Activated naive CD4-positive, alpha-beta T cell treated with anti-CD3 and anti-CD28 coated beads, Interleukin-2, amount 50 U/mL, for 72 hours (primary cell): ENCODE measurements at regions not wholly inside any gene's neighbourhood (a gene's known extent, or its start where the extent isn't known, plus 50 kb on each side); places are given as distances from the start of the nearest gene placed in this dataset.

ENCODE experiments used
- ATAC-seq, 2 donors: fragments of 150-1000 bp; cut with Tn5 transposase; 2 replicates each; pipeline ENCODE4 v1.10.0; 2021; ENCODE audit warnings: mild to moderate bottlenecking in 2 of 2, moderate library complexity in 2 of 2
- DNase-seq, 2 donors: peaks; one replicate each; pipeline ENCODE4 v3.0.0; 2021 to 2022; ENCODE audit warnings: low spot score in 2 of 2
- H3K27ac Mint-ChIP-seq, 2 donors: one replicate each; pipeline ENCODE4 v1.8.0; 2022; ENCODE audit warnings: mild to moderate bottlenecking in 2 of 2, mixed read lengths in 2 of 2
- H3K36me3 Mint-ChIP-seq, 2 donors: one replicate each; pipeline ENCODE4 v1.8.0; 2022; ENCODE audit warnings: mixed read lengths in 2 of 2
- H3K9me3 Mint-ChIP-seq, 2 donors: one replicate each; pipeline ENCODE4 v1.8.0; 2022; ENCODE audit warnings: mixed read lengths in 2 of 2

DNA sequence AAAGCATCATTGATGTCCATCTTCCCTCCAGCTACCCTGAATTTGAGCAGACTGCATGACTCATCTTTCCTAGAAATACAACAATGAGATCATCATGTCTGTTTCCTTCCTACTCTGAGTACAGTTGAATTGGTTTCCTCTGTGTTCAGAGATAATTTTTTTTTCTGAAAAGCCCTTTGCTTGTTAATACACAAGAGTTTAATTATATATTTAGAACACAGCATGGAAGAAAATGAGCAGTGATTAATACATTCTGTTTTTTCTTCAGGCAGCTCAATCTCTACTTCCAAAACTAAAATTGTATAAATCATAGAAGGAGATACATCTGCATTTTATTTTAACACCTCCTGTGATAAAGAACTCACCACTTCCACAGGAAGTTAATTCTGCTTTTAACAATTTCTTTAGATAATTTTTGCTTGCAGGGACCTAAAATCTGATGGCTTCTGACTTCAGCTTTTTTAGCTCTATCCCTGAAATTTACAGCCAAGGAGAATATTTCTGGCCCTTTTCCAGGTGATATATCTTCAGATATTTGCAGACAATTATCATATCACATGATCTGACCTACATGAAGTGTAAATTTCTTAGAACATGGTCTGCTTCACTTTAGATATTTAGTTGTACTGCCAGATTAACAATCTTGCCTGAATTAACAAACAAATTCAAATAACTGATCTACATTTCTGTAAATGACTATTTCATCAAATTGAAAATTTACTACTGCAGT lies 249.0 kb downstream of the TRIB2 start:
- DNase-seq, result no peak
- H3K36me3 Mint-ChIP-seq, result no peaks in the 10 kb centered on the region
- no peaks in the 10 kb centered on the region for H3K9me3 Mint-ChIP-seq
- ATAC-seq, result peak; percentile 60 to 87
- no peak overlapping the region for H3K27ac Mint-ChIP-seq

DNA sequence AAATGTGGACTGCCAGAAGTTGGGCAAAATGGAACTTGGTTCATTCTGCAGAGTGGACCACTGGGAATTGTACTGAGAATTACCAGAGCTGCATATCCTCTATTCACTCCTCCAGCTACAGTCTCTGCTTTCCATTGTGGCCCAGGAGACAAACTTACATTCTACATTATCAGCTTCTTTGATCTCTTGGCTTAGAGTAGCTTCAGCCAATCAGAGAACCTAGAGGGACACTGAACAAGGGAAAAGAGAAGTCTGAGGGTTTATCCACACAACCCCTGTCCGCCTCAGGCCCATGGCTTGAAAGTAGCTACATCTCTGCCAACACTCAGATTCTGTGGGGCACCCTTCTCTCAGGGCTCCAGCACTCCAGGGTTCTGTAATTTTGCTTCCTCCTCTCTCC lies 251.1 kb downstream of the TRIB2 start:
- ATAC-seq (no peak), DNase-seq (no peak)
- Mint-ChIP-seq H3K36me3 (no peaks in the 10 kb centered on the region), H3K9me3 (no peaks in the 10 kb centered on the region), H3K27ac (no peak overlapping the region)

DNA sequence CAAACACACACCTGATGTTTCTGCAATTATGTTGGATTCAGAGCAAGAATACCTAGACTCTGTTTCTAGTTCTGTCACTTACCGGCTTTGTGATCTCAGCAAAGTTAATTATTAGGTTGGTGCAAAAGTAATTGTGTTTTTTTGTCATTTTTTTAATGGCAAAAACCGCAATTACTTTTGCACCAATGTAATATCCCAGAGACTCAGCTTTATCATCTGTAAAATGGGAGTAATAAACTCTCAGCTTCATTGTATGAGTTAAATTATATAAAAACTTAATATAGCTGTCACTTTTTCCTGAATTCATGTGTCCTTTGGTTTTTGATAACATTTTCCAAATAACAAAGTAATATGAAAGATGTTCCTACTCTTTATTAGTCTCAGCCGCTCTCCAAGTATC lies 251.7 kb downstream of the TRIB2 start:
- ATAC-seq, result no peak

DNA sequence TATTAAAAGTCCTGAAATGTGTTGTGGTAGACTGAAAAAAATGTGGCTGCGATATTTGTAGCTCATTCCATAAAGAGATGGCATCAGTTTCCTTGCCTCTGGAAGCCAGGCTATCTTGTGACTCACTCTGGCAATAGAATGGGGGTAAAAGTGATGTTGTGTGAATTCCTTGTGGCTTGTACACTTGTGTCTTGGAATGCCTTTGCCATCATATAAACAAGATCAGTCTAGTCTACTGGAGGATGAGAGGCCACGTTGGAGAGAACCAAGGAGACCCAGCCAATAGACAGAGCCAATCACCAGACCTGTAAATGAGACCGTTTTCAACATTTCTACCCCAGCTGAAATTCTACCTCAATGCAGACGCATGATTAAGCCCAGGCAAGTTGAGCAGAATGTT lies 254.1 kb downstream of the TRIB2 start:
- Mint-ChIP-seq H3K27ac (no peak overlapping the region), H3K36me3 (no peaks in the 10 kb centered on the region), H3K9me3 (no peaks in the 10 kb centered on the region)
- DNase-seq (no peak), ATAC-seq (no peak)

More for the DNA sequence above, 251.7 kb downstream of the TRIB2 start:
- Mint-ChIP-seq H3K27ac (no peak overlapping the region), H3K36me3 (no peaks in the 10 kb centered on the region), H3K9me3 (no peaks in the 10 kb centered on the region)
- no peak for DNase-seq

- ATAC-seq (no peak), DNase-seq (no peak)
- Mint-ChIP-seq H3K27ac (no peak overlapping the region), H3K36me3 (no peaks in the 10 kb centered on the region), H3K9me3 (no peaks in the 10 kb centered on the region)
Measured at GRCh38 chr2:12971581-12972365, 255.0 kb downstream of the TRIB2 start.

DNA sequence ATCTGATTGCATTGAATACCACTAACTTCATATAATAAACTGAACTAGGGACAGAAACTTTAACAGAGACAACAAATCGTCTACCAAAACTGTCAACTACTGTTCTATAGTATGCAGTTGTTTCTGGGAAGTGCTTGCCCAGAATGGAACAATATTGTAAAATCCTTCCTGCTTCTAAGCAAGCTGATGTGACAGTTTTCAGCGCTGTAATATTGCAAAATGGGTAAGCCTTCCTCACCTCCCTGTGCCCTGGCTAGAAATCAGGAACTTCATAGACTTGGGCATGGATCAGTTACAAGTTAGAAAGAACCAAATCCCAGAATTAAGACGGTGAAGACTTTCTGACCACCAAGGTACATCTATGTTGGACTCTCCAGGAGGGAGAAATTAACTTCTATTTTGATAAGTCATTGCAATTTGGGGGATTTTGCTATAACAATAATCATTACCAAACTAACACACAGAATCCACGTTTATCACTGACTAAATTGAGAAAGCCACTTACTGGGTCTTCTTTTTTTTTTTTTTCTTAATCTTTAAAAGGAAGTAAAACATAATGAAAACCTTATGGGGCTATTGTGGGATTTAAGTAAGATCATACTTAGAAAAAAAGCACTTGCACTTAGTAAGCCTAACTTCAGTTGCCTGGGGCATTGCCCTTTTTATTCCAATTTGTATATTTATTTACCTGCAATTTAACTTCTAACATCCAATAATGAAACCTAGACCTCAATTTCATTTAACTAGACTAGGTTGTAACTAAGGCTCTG lies 261.5 kb downstream of the TRIB2 start:
- Mint-ChIP-seq H3K9me3 (no peaks in the 10 kb centered on the region), H3K36me3 (peaks cover 0 to 6% of the 10 kb centered on the region in 2 donors), H3K27ac (no peak overlapping the region)
- DNase-seq (no peak), ATAC-seq (no peak)

DNA sequence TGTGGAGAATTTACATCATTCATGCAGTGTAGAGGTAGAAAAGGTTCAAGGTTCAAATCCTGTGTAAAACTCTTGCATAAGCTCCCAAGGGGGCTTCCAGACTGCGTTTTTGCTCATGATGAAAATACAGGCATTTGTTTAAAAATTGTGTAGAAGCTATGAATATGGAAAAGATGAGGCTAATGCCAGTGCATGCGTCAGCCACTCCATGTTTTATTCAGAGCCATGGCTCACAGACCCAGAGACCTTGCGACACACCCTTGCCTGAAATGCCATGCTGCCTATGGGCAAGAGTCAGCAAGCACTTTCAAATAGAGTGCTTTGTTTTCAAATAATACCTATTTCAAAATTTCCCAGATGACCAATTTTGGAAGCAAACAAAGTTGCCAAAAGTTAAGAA lies 262.3 kb downstream of the TRIB2 start:
- no peak for DNase-seq
- no peak overlapping the region for H3K27ac Mint-ChIP-seq
- H3K36me3 Mint-ChIP-seq, result peaks cover 0 to 6% of the 10 kb centered on the region in 2 donors
- H3K9me3 Mint-ChIP-seq, result no peaks in the 10 kb centered on the region
- ATAC-seq, result no peak

DNA sequence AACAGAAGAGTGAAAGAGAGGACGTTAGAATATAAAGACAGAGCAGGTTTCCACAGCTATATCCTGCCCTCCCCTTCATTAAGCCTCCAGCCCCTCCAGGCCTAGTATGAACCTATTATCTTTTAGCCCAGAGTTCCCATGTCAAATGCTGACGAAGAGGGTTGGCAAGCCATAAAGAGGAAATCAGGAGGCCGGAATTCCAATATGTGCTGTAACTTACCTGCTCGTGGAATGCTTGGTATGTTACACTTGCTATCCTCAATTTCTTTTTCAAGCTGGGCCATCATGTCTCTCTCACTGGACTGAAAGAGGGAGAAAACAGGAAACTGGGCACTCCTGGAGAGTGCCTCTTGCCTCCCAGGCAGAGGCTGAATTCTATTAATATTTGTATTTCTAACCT lies 264.1 kb downstream of the TRIB2 start:
- H3K27ac Mint-ChIP-seq, result no peak overlapping the region
- DNase-seq (no peak), ATAC-seq (no peak)
- peaks cover 0 to 6% of the 10 kb centered on the region in 2 donors for H3K36me3 Mint-ChIP-seq
- H3K9me3 Mint-ChIP-seq, result no peaks in the 10 kb centered on the region

GRCh38 chr2:12982149-12982584 lies 265.4 kb downstream of the TRIB2 start:
- DNase-seq (no peak), ATAC-seq (no peak)
- Mint-ChIP-seq H3K27ac (no peak overlapping the region), H3K36me3 (peaks cover 0 to 6% of the 10 kb centered on the region in 2 donors), H3K9me3 (no peaks in the 10 kb centered on the region)

- Mint-ChIP-seq H3K27ac (no peak overlapping the region), H3K36me3 (no peaks in the 10 kb centered on the region), H3K9me3 (no peaks in the 10 kb centered on the region)
- no peak for ATAC-seq
- DNase-seq, result no peak
Measured at GRCh38 chr2:12987246-12987645, 270.5 kb downstream of the TRIB2 start.

- no peak overlapping the region for H3K27ac Mint-ChIP-seq
- H3K9me3 Mint-ChIP-seq, result no peaks in the 10 kb centered on the region
- ATAC-seq, result no peak
- H3K36me3 Mint-ChIP-seq, result no peaks in the 10 kb centered on the region
- DNase-seq, result no peak
Measured at GRCh38 chr2:12988279-12988678, 271.5 kb downstream of the TRIB2 start.

DNA sequence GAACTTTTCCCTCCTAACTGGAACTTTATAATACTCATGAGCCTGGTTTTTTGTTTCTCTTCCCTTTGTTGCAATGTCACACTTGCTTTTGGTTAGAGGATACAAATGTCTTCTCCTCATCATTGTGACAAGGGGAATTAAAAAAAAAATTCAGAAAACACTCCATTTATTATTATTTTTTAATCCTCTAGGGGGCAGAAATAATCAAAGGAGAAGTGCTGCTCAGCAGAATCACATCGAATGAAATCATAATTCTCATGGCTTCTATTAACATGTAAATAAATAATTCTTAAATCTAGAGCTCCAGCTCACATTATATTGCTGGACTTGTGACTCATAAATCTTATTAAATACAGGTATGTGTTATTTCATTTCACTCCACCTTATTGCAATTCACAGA lies 273.8 kb downstream of the TRIB2 start:
- H3K27ac Mint-ChIP-seq, result no peak overlapping the region

DNA sequence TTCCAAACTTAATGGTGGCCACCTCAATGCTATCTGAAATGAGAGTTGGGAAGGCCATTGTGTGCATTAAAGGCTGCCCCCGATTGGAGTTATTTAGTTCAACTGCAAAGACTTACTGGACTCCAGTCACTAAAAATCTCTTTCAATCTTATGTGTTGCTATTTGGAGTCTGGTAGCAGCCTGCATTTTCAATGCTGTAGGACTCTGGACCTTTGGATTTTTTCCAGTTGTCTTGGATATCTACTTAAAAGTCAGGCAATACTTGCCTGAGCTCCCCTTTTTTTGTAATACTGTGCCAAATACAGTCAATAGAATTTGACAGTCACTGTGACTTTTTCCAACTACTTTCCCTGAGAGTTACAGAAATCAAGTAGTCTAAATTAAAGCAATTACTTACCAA lies 281.9 kb downstream of the TRIB2 start:
- Mint-ChIP-seq H3K9me3 (no peaks in the 10 kb centered on the region), H3K27ac (no peak overlapping the region), H3K36me3 (no peaks in the 10 kb centered on the region)
- ATAC-seq, result no peak
- no peak for DNase-seq

More for the DNA sequence above, 273.8 kb downstream of the TRIB2 start:
- Mint-ChIP-seq H3K36me3 (no peaks in the 10 kb centered on the region), H3K9me3 (no peaks in the 10 kb centered on the region)
- ATAC-seq, result no peak
- no peak for DNase-seq

GRCh38 chr2:13000664-13001363 lies 284.1 kb downstream of the TRIB2 start:
- no peak for DNase-seq
- Mint-ChIP-seq H3K36me3 (no peaks in the 10 kb centered on the region), H3K9me3 (no peaks in the 10 kb centered on the region), H3K27ac (no peak overlapping the region)
- no peak for ATAC-seq

DNA sequence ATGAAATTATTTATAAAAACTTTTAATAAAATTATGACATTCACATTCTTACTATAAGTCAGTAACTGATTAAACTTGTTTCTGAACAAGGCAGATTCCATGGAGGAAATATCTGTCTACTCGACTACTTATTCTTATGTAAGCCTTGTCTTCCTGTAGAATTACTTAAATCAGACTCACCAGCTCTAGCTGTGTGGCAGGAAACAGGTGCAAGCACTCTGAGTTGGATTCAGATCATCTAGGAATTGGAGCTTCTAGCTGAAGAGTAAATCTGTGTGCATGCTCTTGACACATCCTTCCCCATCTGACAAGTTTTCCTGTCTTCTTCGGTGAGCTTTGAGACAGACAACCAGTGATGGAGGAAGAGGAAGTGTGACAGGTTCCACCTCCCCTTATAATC lies 284.7 kb downstream of the TRIB2 start:
- ATAC-seq (no peak), DNase-seq (no peak)
- Mint-ChIP-seq H3K9me3 (no peaks in the 10 kb centered on the region), H3K27ac (no peak overlapping the region), H3K36me3 (no peaks in the 10 kb centered on the region)

DNA sequence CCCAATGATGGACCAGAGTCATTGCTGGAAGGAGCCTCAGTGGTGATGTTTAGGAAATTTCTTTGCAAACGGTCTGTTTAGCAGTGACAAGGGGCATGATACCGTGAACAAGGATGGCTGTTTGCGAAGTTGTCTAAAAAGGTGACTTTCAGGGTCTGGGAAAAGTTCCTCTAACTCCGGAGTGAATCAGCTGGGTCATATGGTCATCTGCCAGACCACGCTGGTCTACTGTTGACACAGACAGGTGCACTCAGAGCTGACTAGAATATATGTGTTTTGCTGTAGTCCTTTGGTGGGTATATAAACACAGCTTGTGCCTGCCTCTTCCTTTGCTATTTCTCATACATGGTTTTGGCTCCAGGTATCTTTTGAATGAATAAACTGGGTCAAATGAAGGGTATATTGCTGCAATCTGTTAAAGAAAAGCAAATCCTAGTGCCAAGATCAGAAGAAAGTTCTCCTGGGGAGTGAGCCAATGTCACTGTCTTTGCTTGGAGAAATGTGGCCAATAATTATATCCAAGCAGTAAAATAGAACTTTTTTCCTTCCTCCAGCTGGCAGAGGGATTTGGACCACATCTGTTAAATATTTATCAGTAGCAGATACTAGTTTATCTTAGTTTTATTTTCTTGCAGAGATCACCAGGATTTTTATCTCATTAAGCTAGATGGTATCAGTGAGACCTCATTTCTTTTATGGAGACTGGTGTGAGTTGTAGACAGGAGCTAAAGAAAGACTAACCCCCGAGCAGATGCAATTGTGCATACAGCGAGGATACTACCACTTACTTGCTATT lies 286.0 kb downstream of the TRIB2 start:
- Mint-ChIP-seq H3K9me3 (no peaks in the 10 kb centered on the region), H3K36me3 (no peaks in the 10 kb centered on the region), H3K27ac (no peak overlapping the region)
- ATAC-seq (no peak), DNase-seq (no peak)
